Endothelial cell of umbilical vein (primary cell): ENCODE measurements at regions not wholly inside any gene's neighbourhood (a gene's known extent, or its start where the extent isn't known, plus 50 kb on each side); places are given as distances from the start of the nearest gene placed in this dataset.

ENCODE experiments used
- CTCF ChIP-seq, 2 donors: IDR thresholded peaks; 1 replicate in 1 of 2; 2 replicates in 1 of 2; pipeline ENCODE4 v1.5.1; 2011; ENCODE audit warnings: low read length in 2 of 2, mild to moderate bottlenecking in 2 of 2, moderate library complexity in 2 of 2, control low read depth in 1 of 2, inconsistent platforms in 1 of 2, low read depth in 1 of 2; ENCODE audit not compliant: insufficient read depth in 1 of 2; ENCODE audit errors: extremely low read depth in 1 of 2
- EZH2 ChIP-seq: IDR thresholded peaks from 2 replicates; pipeline ENCODE4 v1.6.1; 2012; ENCODE audit warnings: borderline replicate concordance, low read depth, mild to moderate bottlenecking, moderate library complexity, low read length, inconsistent platforms; ENCODE audit not compliant: severe bottlenecking

- TF ChIP-seq CTCF (IDR thresholded peaks at IDR 0.05; ENCODE audit: extremely low read depth in 1 of 2, insufficient read depth in 1 of 2, low read depth in 1 of 2, low read length in 2 of 2) = no peak
- TF ChIP-seq EZH2 = no peak
Measured at GRCh38 chr2:125280265-125280664, 1255.2 kb downstream of the CNTNAP5 start.
